NB4 (cell line): ENCODE measurements at regions not wholly inside any gene's neighbourhood (a gene's known extent, or its start where the extent isn't known, plus 50 kb on each side); places are given as distances from the start of the nearest gene placed in this dataset.
"Not testable (repeated sequence)": the region's sequence is repeated elsewhere in the genome, so short reads cannot be mapped to it uniquely, and the experiment has no call there.

Experiments
- MAX ChIP-seq: IDR thresholded peaks from 2 replicates; pipeline ENCODE4 v1.6.1; 2011; ENCODE audit warnings: low read depth, low read length
- MYC ChIP-seq: IDR thresholded peaks from 2 replicates; pipeline ENCODE4 v1.6.1; 2011; ENCODE audit warnings: low read depth, low read length
- POLR2A ChIP-seq: IDR thresholded peaks from 2 replicates; pipeline ENCODE4 v1.6.1; 2011; ENCODE audit warnings: mild to moderate bottlenecking; ENCODE audit not compliant: insufficient read length; ENCODE audit errors: extremely low read depth
- TF ChIP-seq, protein P1 (sequence below): IDR thresholded peaks from one replicate; pipeline ENCODE4 v1.5.1; 2012; ENCODE audit warnings: low read depth, low read length

- TF ChIP-seq, protein P1, sequence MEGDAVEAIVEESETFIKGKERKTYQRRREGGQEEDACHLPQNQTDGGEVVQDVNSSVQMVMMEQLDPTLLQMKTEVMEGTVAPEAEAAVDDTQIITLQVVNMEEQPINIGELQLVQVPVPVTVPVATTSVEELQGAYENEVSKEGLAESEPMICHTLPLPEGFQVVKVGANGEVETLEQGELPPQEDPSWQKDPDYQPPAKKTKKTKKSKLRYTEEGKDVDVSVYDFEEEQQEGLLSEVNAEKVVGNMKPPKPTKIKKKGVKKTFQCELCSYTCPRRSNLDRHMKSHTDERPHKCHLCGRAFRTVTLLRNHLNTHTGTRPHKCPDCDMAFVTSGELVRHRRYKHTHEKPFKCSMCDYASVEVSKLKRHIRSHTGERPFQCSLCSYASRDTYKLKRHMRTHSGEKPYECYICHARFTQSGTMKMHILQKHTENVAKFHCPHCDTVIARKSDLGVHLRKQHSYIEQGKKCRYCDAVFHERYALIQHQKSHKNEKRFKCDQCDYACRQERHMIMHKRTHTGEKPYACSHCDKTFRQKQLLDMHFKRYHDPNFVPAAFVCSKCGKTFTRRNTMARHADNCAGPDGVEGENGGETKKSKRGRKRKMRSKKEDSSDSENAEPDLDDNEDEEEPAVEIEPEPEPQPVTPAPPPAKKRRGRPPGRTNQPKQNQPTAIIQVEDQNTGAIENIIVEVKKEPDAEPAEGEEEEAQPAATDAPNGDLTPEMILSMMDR = not testable (repeated sequence)
- not testable (repeated sequence) for TF ChIP-seq POLR2A, MAX, MYC
These were observed 123.3 kb downstream of the EFNB1 start for GRCh38 chrX:68951942-68952619.
